ENCODE measurements at regions not wholly inside any gene's neighbourhood (a gene's known extent, or its start where the extent isn't known, plus 50 kb on each side); places are given as distances from the start of the nearest gene placed in this dataset.

GRCh38 chr10:131819241-131820072 lies 81.4 kb upstream of the PPP2R2D start:
- TF ChIP-seq CTCF (IDR thresholded peaks at IDR 0.05) = no peak
- no peak for TF ChIP-seq POLR2A (IDR thresholded peaks at IDR 0.05)

Data from thyroid gland (tissue), 4 donors.